ENCODE measurements at regions not wholly inside any gene's neighbourhood (a gene's known extent, or its start where the extent isn't known, plus 50 kb on each side); places are given as distances from the start of the nearest gene placed in this dataset.

GRCh38 chr1:181352695-181353094 is 130.6 kb upstream of the CACNA1E start:
- no peak overlapping the region for H2BK5ac ChIP-seq (ENCODE audit: low read depth, low read length, poor library complexity)
- no peak overlapping the region for H4K8ac ChIP-seq (ENCODE audit: low read depth, low read length)
- H2BK12ac ChIP-seq (ENCODE audit: low read length) = no peak overlapping the region
- no peak overlapping the region for H3K9ac ChIP-seq (ENCODE audit: low read length)
- H3K79me1 ChIP-seq (ENCODE audit: low read length) = no peaks in the 10 kb centered on the region
- H3K9me3 ChIP-seq (ENCODE audit: insufficient read depth, low read depth, low read length) = peaks cover 2% of the 10 kb centered on the region
- H3K4ac ChIP-seq (ENCODE audit: low read depth, low read length) = no peak overlapping the region
- H2AK5ac ChIP-seq (ENCODE audit: low read length) = no peak overlapping the region
- no peak overlapping the region for H3K4me3 ChIP-seq (ENCODE audit: low read depth, low read length)
- no peak overlapping the region for H3K14ac ChIP-seq (ENCODE audit: low read length)
- H3K4me1 ChIP-seq (ENCODE audit: control insufficient read depth in 1 of 2, insufficient read depth in 2 of 2, low read length in 2 of 2) = no peaks in the 10 kb centered on the region
- DNase-seq = no peak
- H2AFZ ChIP-seq (ENCODE audit: insufficient read depth, low read length, poor library complexity) = no peak overlapping the region
- H3K79me2 ChIP-seq (ENCODE audit: control insufficient read depth, insufficient read depth, low read length, poor library complexity) = no peaks in the 10 kb centered on the region
- no peak overlapping the region for H3K27ac ChIP-seq (ENCODE audit: low read depth, low read length)
- no peak overlapping the region for H2BK120ac ChIP-seq (ENCODE audit: insufficient read depth, low read length, poor library complexity)
- H4K12ac ChIP-seq (ENCODE audit: low read depth, low read length) = no peak overlapping the region
- WGBS (ENCODE audit: extremely low coverage, insufficient coverage, insufficient read length) = no CpG with 5 or more reads among the region's 4 CpGs
- no peak overlapping the region for H3K23ac ChIP-seq (ENCODE audit: low read length)
- no peaks in the 10 kb centered on the region for H3K27me3 ChIP-seq (ENCODE audit: insufficient read depth, low read length)
- H3K18ac ChIP-seq (ENCODE audit: low read length) = no peak overlapping the region
- H4K91ac ChIP-seq (ENCODE audit: low read depth, low read length) = no peak overlapping the region
- no peaks in the 10 kb centered on the region for H3K36me3 ChIP-seq (ENCODE audit: control insufficient read depth in 1 of 2, insufficient read depth in 2 of 2, low read length in 2 of 2)
- no peak overlapping the region for H3K4me2 ChIP-seq (ENCODE audit: low read length)

- H2AK5ac ChIP-seq (ENCODE audit: low read length) = no peak overlapping the region
- no peak overlapping the region for H3K9ac ChIP-seq (ENCODE audit: low read length)
- H4K8ac ChIP-seq (ENCODE audit: low read depth, low read length) = no peak overlapping the region
- H2AFZ ChIP-seq (ENCODE audit: insufficient read depth, low read length, poor library complexity) = no peak overlapping the region
- no peak overlapping the region for H2BK5ac ChIP-seq (ENCODE audit: low read depth, low read length, poor library complexity)
- no peak overlapping the region for H3K4me3 ChIP-seq (ENCODE audit: low read depth, low read length)
- H3K4me1 ChIP-seq (ENCODE audit: control insufficient read depth in 1 of 2, insufficient read depth in 2 of 2, low read length in 2 of 2) = no peaks in the 10 kb centered on the region
- no peaks in the 10 kb centered on the region for H3K79me2 ChIP-seq (ENCODE audit: control insufficient read depth, insufficient read depth, low read length, poor library complexity)
- H3K18ac ChIP-seq (ENCODE audit: low read length) = no peak overlapping the region
- H3K4me2 ChIP-seq (ENCODE audit: low read length) = no peak overlapping the region
- H3K79me1 ChIP-seq (ENCODE audit: low read length) = no peaks in the 10 kb centered on the region
- H3K9me3 ChIP-seq (ENCODE audit: insufficient read depth, low read depth, low read length) = no peaks in the 10 kb centered on the region
- no peak overlapping the region for H3K27ac ChIP-seq (ENCODE audit: low read depth, low read length)
- H3K14ac ChIP-seq (ENCODE audit: low read length) = no peak overlapping the region
- no peak overlapping the region for H4K12ac ChIP-seq (ENCODE audit: low read depth, low read length)
- no peak overlapping the region for H3K4ac ChIP-seq (ENCODE audit: low read depth, low read length)
- no CpG with 5 or more reads among the region's 1 CpG for WGBS (ENCODE audit: extremely low coverage, insufficient coverage, insufficient read length)
- DNase-seq = no peak
- H2BK12ac ChIP-seq (ENCODE audit: low read length) = no peak overlapping the region
- no peaks in the 10 kb centered on the region for H3K27me3 ChIP-seq (ENCODE audit: insufficient read depth, low read length)
- no peaks in the 10 kb centered on the region for H3K36me3 ChIP-seq (ENCODE audit: control insufficient read depth in 1 of 2, insufficient read depth in 2 of 2, low read length in 2 of 2)
- no peak overlapping the region for H4K91ac ChIP-seq (ENCODE audit: low read depth, low read length)
- H2BK120ac ChIP-seq (ENCODE audit: insufficient read depth, low read length, poor library complexity) = no peak overlapping the region
- H3K23ac ChIP-seq (ENCODE audit: low read length) = no peak overlapping the region
Observed at GRCh38 chr1:181353526-181353925, 129.8 kb upstream of the CACNA1E start.

GRCh38 chr1:181354865-181355264 is 128.5 kb upstream of the CACNA1E start:
- Histone ChIP-seq H3K18ac (ENCODE audit: low read length) (no peak overlapping the region), H3K36me3 (ENCODE audit: control insufficient read depth in 1 of 2, insufficient read depth in 2 of 2, low read length in 2 of 2) (no peaks in the 10 kb centered on the region), H3K27ac (ENCODE audit: low read depth, low read length) (no peak overlapping the region), H2BK12ac (ENCODE audit: low read length) (no peak overlapping the region), H3K14ac (ENCODE audit: low read length) (no peak overlapping the region), H3K9ac (ENCODE audit: low read length) (no peak overlapping the region), H3K27me3 (ENCODE audit: insufficient read depth, low read length) (no peaks in the 10 kb centered on the region), H3K23ac (ENCODE audit: low read length) (no peak overlapping the region), H3K4ac (ENCODE audit: low read depth, low read length) (no peak overlapping the region), H3K9me3 (ENCODE audit: insufficient read depth, low read depth, low read length) (no peaks in the 10 kb centered on the region), H4K12ac (ENCODE audit: low read depth, low read length) (no peak overlapping the region), H2BK5ac (ENCODE audit: low read depth, low read length, poor library complexity) (no peak overlapping the region), H4K91ac (ENCODE audit: low read depth, low read length) (no peak overlapping the region), H2AK5ac (ENCODE audit: low read length) (no peak overlapping the region), H4K8ac (ENCODE audit: low read depth, low read length) (no peak overlapping the region), H2AFZ (ENCODE audit: insufficient read depth, low read length, poor library complexity) (no peak overlapping the region), H2BK120ac (ENCODE audit: insufficient read depth, low read length, poor library complexity) (no peak overlapping the region), H3K79me1 (ENCODE audit: low read length) (no peaks in the 10 kb centered on the region), H3K4me2 (ENCODE audit: low read length) (no peak overlapping the region), H3K4me1 (ENCODE audit: control insufficient read depth in 1 of 2, insufficient read depth in 2 of 2, low read length in 2 of 2) (no peaks in the 10 kb centered on the region), H3K4me3 (ENCODE audit: low read depth, low read length) (no peak overlapping the region), H3K79me2 (ENCODE audit: control insufficient read depth, insufficient read depth, low read length, poor library complexity) (no peaks in the 10 kb centered on the region)
- no peak for DNase-seq
- WGBS (ENCODE audit: extremely low coverage, insufficient coverage, insufficient read length) = no CpG with 5 or more reads among the region's 3 CpGs

- H3K9me3 ChIP-seq (ENCODE audit: insufficient read depth, low read depth, low read length) = no peaks in the 10 kb centered on the region
- no peak overlapping the region for H3K18ac ChIP-seq (ENCODE audit: low read length)
- no CpG with 5 or more reads among the region's 11 CpGs for WGBS (ENCODE audit: extremely low coverage, insufficient coverage, insufficient read length)
- no peaks in the 10 kb centered on the region for H3K79me1 ChIP-seq (ENCODE audit: low read length)
- H3K4me2 ChIP-seq (ENCODE audit: low read length) = no peak overlapping the region
- no peak overlapping the region for H2BK12ac ChIP-seq (ENCODE audit: low read length)
- H2AFZ ChIP-seq (ENCODE audit: insufficient read depth, low read length, poor library complexity) = no peak overlapping the region
- H3K36me3 ChIP-seq (ENCODE audit: control insufficient read depth in 1 of 2, insufficient read depth in 2 of 2, low read length in 2 of 2) = no peaks in the 10 kb centered on the region
- DNase-seq = no peak
- H4K12ac ChIP-seq (ENCODE audit: low read depth, low read length) = no peak overlapping the region
- no peaks in the 10 kb centered on the region for H3K4me1 ChIP-seq (ENCODE audit: control insufficient read depth in 1 of 2, insufficient read depth in 2 of 2, low read length in 2 of 2)
- H4K91ac ChIP-seq (ENCODE audit: low read depth, low read length) = no peak overlapping the region
- H4K8ac ChIP-seq (ENCODE audit: low read depth, low read length) = no peak overlapping the region
- H3K14ac ChIP-seq (ENCODE audit: low read length) = no peak overlapping the region
- no peak overlapping the region for H2AK5ac ChIP-seq (ENCODE audit: low read length)
- no peak overlapping the region for H2BK120ac ChIP-seq (ENCODE audit: insufficient read depth, low read length, poor library complexity)
- no peaks in the 10 kb centered on the region for H3K27me3 ChIP-seq (ENCODE audit: insufficient read depth, low read length)
- H3K23ac ChIP-seq (ENCODE audit: low read length) = no peak overlapping the region
- no peak overlapping the region for H3K27ac ChIP-seq (ENCODE audit: low read depth, low read length)
- no peak overlapping the region for H3K4ac ChIP-seq (ENCODE audit: low read depth, low read length)
- H3K79me2 ChIP-seq (ENCODE audit: control insufficient read depth, insufficient read depth, low read length, poor library complexity) = no peaks in the 10 kb centered on the region
- no peak overlapping the region for H3K9ac ChIP-seq (ENCODE audit: low read length)
- no peak overlapping the region for H2BK5ac ChIP-seq (ENCODE audit: low read depth, low read length, poor library complexity)
- no peak overlapping the region for H3K4me3 ChIP-seq (ENCODE audit: low read depth, low read length)
Observed at GRCh38 chr1:181356505-181357340, 126.6 kb upstream of the CACNA1E start.

All from trophoblast cell (in vitro differentiated cells and primary cell).